ENCODE measurements at regions not wholly inside any gene's neighbourhood (a gene's known extent, or its start where the extent isn't known, plus 50 kb on each side); places are given as distances from the start of the nearest gene placed in this dataset.

- TF ChIP-seq SREBF2 (IDR thresholded peaks at IDR 0.05; ENCODE audit: low read length) (no peak), ZNF24 (IDR thresholded peaks at IDR 0.05) (no peak), CREM (IDR thresholded peaks at IDR 0.05; ENCODE audit: low read depth) (no peak), SUPT20H (IDR thresholded peaks at IDR 0.05; ENCODE audit: borderline replicate concordance, control insufficient read depth, low read depth, low read length) (no peak), ZBED1 (IDR thresholded peaks at IDR 0.05; ENCODE audit: borderline replicate concordance) (no peak)
These were observed 253.1 kb downstream of the PTPRU start (continued) for GRCh38 chr1:29489471-29489870.

- Histone ChIP-seq H3K36me3 (ENCODE audit: control insufficient read depth in 2 of 2, insufficient read depth in 2 of 2, low read length in 1 of 2) (no peaks in the 10 kb centered on the region), H3K9ac (ENCODE audit: control insufficient read depth, insufficient read depth, low read length) (no peak overlapping the region), H3K27me3 (replicated peaks in 1 of 2; ENCODE audit: control insufficient read depth in 2 of 2, insufficient read depth in 2 of 2, low read length in 1 of 2) (no peaks in the 10 kb centered on the region; a peak in 2 of 4 replicates), H3K4me3 (no peak overlapping the region), H3K4me1 (ENCODE audit: control insufficient read depth, insufficient read depth, low read length) (no peaks in the 10 kb centered on the region), H2AFZ (ENCODE audit: control insufficient read depth, low read depth, low read length) (no peak overlapping the region), H3K4me2 (ENCODE audit: control insufficient read depth, insufficient read depth) (no peak overlapping the region), H4K20me1 (ENCODE audit: control insufficient read depth, insufficient read depth) (no peaks in the 10 kb centered on the region), H3K27ac (ENCODE audit: control insufficient read depth, insufficient read depth) (no peak overlapping the region), H3K9me3 (replicated peaks; ENCODE audit: control insufficient read depth, insufficient read depth, low read length) (no peaks in the 10 kb centered on the region), H3K79me2 (ENCODE audit: control insufficient read depth, insufficient read depth, low read length) (no peaks in the 10 kb centered on the region)
- in situ Hi-C loops (cut with MboI), result no loop called here
- ChIA-PET SMC1A (ENCODE audit: uncharacterized antibody, unreplicated experiment) (no interaction called here), CTCF (no interaction called here), POLR2A (no interaction called here), RAD21 (ENCODE audit: unreplicated experiment) (no interaction called here)
- intact Hi-C loops (cut with micrococcal nuclease; ENCODE audit: unreplicated experiment), result no loop called here
- no TSS peak for BruUV-seq (replicated peaks)
- FAIRE-seq (no peak), DNase-seq (ENCODE audit: low read depth, low spot score) (no peak), ATAC-seq (no peak)
- TF ChIP-seq SMAD1 (IDR thresholded peaks at IDR 0.05; ENCODE audit: low read depth, partially characterized antibody), result no peak
- TF ChIP-seq YBX1 (IDR thresholded peaks at IDR 0.05), result no peak
- TF ChIP-seq BCL3 (IDR thresholded peaks at IDR 0.05; ENCODE audit: borderline replicate concordance, insufficient read depth, low read depth, low read length, poor library complexity, severe bottlenecking), result no peak
- no peak for TF ChIP-seq POLR2A (IDR thresholded peaks at IDR 0.05; ENCODE audit: low read depth, low read length)
- TF ChIP-seq MYC (IDR thresholded peaks at IDR 0.05; ENCODE audit: insufficient read depth, insufficient read length, insufficient replicate concordance, low read length, severe bottlenecking), result no peak
- no peak for TF ChIP-seq RUNX3 (IDR thresholded peaks at IDR 0.05; ENCODE audit: low read length)
- TF ChIP-seq POU2F2 (IDR thresholded peaks at IDR 0.05; ENCODE audit: borderline replicate concordance, low read depth, low read length), result no peak
- TF ChIP-seq ZSCAN29 (IDR thresholded peaks at IDR 0.05), result no peak
- TF ChIP-seq IRF5 (IDR thresholded peaks at IDR 0.05; ENCODE audit: borderline replicate concordance), result no peak
- 35% methylated on average over 11 of the region's 11 CpGs for WGBS (ENCODE audit: insufficient coverage, insufficient replicate concordance, low lambda C conversion rate, missing lambda C conversion rate)
These were observed 252.5 kb downstream of the PTPRU start for GRCh38 chr1:29488794-29489311.
